GM10266 (cell line): ENCODE measurements at regions not wholly inside any gene's neighbourhood (a gene's known extent, or its start where the extent isn't known, plus 50 kb on each side); places are given as distances from the start of the nearest gene placed in this dataset.

Experiments
- DNase-seq: peaks from one replicate; pipeline ENCODE4 v3.0.0; 2012; ENCODE audit errors: extremely low spot score
- TF ChIP-seq, protein P1 (sequence below): IDR thresholded peaks from 2 replicates; pipeline ENCODE4 v1.5.1; 2012; ENCODE audit warnings: mild to moderate bottlenecking, low read depth; ENCODE audit not compliant: control insufficient read depth, insufficient read depth; ENCODE audit errors: missing control alignments

- TF ChIP-seq, protein P1, sequence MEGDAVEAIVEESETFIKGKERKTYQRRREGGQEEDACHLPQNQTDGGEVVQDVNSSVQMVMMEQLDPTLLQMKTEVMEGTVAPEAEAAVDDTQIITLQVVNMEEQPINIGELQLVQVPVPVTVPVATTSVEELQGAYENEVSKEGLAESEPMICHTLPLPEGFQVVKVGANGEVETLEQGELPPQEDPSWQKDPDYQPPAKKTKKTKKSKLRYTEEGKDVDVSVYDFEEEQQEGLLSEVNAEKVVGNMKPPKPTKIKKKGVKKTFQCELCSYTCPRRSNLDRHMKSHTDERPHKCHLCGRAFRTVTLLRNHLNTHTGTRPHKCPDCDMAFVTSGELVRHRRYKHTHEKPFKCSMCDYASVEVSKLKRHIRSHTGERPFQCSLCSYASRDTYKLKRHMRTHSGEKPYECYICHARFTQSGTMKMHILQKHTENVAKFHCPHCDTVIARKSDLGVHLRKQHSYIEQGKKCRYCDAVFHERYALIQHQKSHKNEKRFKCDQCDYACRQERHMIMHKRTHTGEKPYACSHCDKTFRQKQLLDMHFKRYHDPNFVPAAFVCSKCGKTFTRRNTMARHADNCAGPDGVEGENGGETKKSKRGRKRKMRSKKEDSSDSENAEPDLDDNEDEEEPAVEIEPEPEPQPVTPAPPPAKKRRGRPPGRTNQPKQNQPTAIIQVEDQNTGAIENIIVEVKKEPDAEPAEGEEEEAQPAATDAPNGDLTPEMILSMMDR = no peak
- DNase-seq = no peak
Observed at GRCh38 chr15:94083467-94084052, 147.8 kb upstream of the MCTP2 start.

GRCh38 chr15:94081829-94082228 lies 149.5 kb upstream of the MCTP2 start:
- DNase-seq = no peak
- TF ChIP-seq, protein P1 = no peak

GRCh38 chr15:94080989-94081605 lies 150.3 kb upstream of the MCTP2 start:
- TF ChIP-seq, protein P1 = no peak
- no peak for DNase-seq

GRCh38 chr15:94080416-94080815 lies 150.9 kb upstream of the MCTP2 start:
- TF ChIP-seq, protein P1 = no peak
- no peak for DNase-seq

GRCh38 chr15:94079968-94080367 lies 151.4 kb upstream of the MCTP2 start:
- TF ChIP-seq, protein P1 = no peak
- DNase-seq = no peak

DNA sequence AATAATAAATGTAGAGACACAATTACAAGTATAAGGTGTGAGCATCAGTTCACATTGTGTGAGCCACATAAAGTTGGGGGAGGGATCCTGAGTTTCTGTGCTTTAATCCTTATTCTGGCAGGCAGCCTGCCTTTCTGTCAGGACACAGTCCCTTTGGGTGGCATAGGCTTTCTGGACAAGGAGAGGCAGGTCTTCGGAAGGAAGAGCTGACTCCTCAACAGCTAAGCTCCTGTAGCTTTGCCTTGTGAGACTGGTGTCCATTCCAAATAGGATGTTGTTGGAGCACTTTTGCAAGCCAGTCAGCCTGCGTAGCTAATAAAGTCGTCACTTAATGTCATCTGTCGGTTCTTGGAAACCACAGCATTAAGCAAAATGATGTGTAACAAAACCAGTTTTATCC lies 151.9 kb upstream of the MCTP2 start:
- DNase-seq = no peak
- TF ChIP-seq, protein P1 = no peak

DNA sequence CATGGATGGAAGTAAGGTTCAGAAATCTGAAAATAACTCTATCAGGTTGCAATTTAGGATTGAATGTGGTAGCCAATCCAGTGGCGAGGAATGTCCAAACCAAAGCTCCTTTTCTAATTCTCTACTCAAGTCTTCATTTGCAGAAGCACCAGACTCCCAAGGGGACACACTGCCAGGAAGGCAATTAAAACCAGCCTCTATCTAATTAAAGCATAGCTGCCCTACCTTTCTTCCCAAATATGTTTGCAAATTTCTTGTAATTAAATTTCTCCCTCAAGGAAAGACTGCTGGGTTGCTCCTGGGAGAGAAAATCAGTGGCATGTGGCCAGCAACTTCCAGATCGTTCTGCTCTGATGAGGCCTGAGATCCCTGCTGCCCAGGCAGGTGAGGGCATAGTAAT lies 153.4 kb upstream of the MCTP2 start:
- TF ChIP-seq, protein P1 = no peak
- no peak for DNase-seq
